ENCODE measurements at regions not wholly inside any gene's neighbourhood (a gene's known extent, or its start where the extent isn't known, plus 50 kb on each side); places are given as distances from the start of the nearest gene placed in this dataset.

DNA sequence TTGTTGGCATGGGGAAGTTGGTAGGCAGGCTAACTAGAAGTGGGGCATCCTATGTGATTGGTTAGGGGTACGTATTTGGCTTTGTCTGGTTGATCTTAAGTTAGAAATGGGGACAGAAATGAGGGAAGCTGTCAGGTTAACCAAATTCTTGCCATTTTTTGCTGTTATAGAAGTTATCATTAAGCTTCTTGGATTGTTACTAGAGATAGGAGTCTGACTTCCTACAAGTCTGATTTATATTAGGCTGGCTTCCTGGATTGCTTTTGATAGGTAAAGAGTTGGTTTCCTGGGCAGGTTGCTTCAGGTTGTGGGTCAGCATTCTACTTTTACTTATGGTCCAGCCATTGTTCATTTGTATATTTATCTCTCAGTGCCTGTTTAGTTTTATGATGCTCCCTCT is 216.9 kb downstream of the TLE4 start:
- Mint-ChIP-seq H3K36me3 (no peaks in the 10 kb centered on the region), H3K4me1 (no peaks in the 10 kb centered on the region), H3K27ac (no peak overlapping the region), H3K4me3 (no peak overlapping the region), H3K27me3 (no peaks in the 10 kb centered on the region), H3K9me3 (peaks cover 4% of the 10 kb centered on the region)
- no peak for ATAC-seq

DNA sequence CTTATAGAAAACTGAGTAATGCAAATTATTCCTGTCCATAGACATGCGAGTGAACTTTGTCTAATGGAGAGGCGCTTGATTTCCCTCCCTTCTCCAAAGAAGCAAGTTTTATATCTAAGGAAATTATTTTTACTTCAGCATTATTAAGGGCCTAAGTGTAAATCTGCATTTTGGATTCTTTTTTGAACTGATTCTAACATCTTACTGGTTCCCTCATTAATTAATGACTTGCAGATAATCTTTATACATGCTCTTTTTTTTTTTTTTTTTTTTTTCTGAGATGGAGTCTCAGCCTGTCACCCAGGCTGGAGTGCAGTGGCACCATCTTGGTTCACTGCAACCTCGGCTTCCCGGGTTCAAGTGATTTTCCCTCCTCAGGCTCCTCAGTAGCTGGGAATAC is 209.5 kb downstream of the TLE4 start:
- H3K9me3 Mint-ChIP-seq, result no peaks in the 10 kb centered on the region
- no peak for ATAC-seq
- no peaks in the 10 kb centered on the region for H3K36me3 Mint-ChIP-seq
- H3K27ac Mint-ChIP-seq, result no peak overlapping the region
- no peaks in the 10 kb centered on the region for H3K4me1 Mint-ChIP-seq
- no peak overlapping the region for H3K4me3 Mint-ChIP-seq
- H3K27me3 Mint-ChIP-seq, result no peaks in the 10 kb centered on the region

DNA sequence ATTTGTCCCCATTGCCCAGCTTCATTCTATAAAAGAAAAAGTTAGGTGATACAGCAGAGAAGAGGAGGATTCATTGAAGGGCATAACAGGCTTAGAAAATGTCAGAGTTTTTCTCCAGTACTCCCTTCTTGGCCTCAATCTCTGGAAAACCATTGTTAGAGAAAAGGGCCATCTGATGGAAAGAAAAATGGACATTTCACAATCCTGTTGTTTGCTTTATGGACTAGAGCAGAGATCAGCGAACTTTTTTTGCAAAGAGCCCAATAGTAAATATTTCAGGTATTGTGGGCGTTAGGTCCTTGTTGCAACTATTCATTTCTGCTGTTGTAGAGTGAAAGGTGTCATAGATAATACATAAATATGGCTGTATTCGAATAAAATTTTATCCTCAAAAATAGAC is 208.8 kb downstream of the TLE4 start:
- H3K9me3 Mint-ChIP-seq, result no peaks in the 10 kb centered on the region
- ATAC-seq, result no peak
- H3K27me3 Mint-ChIP-seq, result no peaks in the 10 kb centered on the region
- no peak overlapping the region for H3K27ac Mint-ChIP-seq
- H3K4me3 Mint-ChIP-seq, result no peak overlapping the region
- no peaks in the 10 kb centered on the region for H3K36me3 Mint-ChIP-seq
- H3K4me1 Mint-ChIP-seq, result no peaks in the 10 kb centered on the region

DNA sequence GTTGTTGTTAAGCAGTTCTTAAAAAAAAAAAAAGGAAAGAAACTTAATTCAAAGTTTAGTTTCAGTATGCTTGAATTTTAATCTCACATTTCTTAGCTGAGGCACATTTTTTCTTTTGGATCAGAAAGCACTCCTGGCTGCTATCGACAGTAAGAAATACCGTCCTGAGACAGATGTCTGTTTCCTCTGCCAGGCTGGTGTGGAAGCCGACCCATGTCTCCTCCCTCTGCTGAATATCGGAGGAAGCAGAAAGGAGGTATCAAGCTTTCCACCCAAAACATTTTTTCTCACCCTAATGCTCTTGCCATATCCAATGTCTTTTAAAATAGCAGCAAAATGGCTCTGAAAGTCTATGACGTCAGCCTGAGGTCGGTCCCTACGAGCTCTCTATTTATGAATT is 208.1 kb downstream of the TLE4 start:
- no peaks in the 10 kb centered on the region for H3K27me3 Mint-ChIP-seq
- no peak for ATAC-seq
- H3K4me1 Mint-ChIP-seq, result no peaks in the 10 kb centered on the region
- no peaks in the 10 kb centered on the region for H3K36me3 Mint-ChIP-seq
- no peaks in the 10 kb centered on the region for H3K9me3 Mint-ChIP-seq
- no peak overlapping the region for H3K27ac Mint-ChIP-seq
- H3K4me3 Mint-ChIP-seq, result no peak overlapping the region

DNA sequence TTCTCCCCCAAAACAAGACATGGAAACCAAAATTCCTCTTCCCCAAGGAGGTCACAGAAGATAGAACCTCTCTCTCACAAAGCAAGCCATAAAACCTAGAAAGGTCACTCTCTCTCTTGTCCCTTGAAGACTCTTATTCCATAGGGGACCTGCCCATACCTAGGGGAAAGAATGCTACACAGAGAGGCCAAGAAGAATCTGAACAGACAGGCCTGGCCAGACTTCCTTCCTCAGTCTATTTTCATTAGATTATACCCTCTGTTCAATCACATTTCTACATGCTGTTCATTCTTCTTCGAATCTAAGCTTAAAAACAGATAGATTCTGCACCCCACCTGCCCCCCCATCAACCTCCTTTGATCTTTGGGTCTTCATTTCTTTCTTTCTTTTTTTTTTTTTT is 206.8 kb downstream of the TLE4 start:
- H3K27me3 Mint-ChIP-seq, result no peaks in the 10 kb centered on the region

DNA sequence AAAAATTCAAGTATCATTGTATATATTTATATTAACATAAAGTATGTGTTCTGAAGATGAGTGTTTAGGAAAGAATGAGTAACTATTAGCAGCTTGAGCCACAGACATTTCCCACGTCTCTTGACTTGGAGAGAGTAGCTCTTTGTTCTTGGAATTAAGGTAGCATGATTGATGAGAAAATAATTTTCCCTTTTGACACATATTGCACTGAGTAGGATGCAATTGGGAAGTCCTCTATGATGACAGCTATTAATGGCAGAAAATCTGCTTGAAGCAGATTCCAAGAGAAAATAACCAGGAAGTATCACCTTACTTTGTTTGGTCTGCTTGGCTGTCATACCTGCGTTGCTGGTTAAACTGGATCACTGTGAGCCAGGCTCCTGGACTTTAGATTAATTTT is 204.8 kb downstream of the TLE4 start:
- H3K27ac Mint-ChIP-seq, result no peak overlapping the region
- H3K27me3 Mint-ChIP-seq, result no peaks in the 10 kb centered on the region
- no peaks in the 10 kb centered on the region for H3K4me1 Mint-ChIP-seq
- ATAC-seq, result no peak
- H3K4me3 Mint-ChIP-seq, result no peak overlapping the region
- H3K9me3 Mint-ChIP-seq, result no peaks in the 10 kb centered on the region
- no peaks in the 10 kb centered on the region for H3K36me3 Mint-ChIP-seq

More for the DNA sequence above, 206.8 kb downstream of the TLE4 start:
- H3K36me3 Mint-ChIP-seq, result no peaks in the 10 kb centered on the region
- H3K27ac Mint-ChIP-seq, result no peak overlapping the region
- H3K9me3 Mint-ChIP-seq, result no peaks in the 10 kb centered on the region
- no peak for ATAC-seq
- H3K4me3 Mint-ChIP-seq, result no peak overlapping the region
- no peaks in the 10 kb centered on the region for H3K4me1 Mint-ChIP-seq
